ENCODE measurements at regions not wholly inside any gene's neighbourhood (a gene's known extent, or its start where the extent isn't known, plus 50 kb on each side); places are given as distances from the start of the nearest gene placed in this dataset.
A peak's percentile ranks its signal among the peaks of the same experiment; 100 is the strongest.

- DNase-seq (ENCODE audit: low spot score): no peak
Observed at GRCh38 chr15:69789648-69790393, 307.9 kb downstream of the TLE3 start.

GRCh38 chr15:69790632-69791031, 307.1 kb downstream of the TLE3 start:
- DNase-seq (ENCODE audit: low spot score): no peak

GRCh38 chr15:69792823-69793222, 304.9 kb downstream of the TLE3 start:
- DNase-seq (ENCODE audit: low spot score): no peak

- DNase-seq (ENCODE audit: low spot score): no peak
Observed at GRCh38 chr15:69793431-69793780, 304.3 kb downstream of the TLE3 start.

- DNase-seq (ENCODE audit: low spot score): no peak
Observed at GRCh38 chr15:69793781-69794451, 303.8 kb downstream of the TLE3 start.

- DNase-seq (ENCODE audit: low spot score): peak; percentile 75
Observed at GRCh38 chr15:69794645-69795469, 302.9 kb downstream of the TLE3 start.

GRCh38 chr15:69795601-69796000, 302.1 kb downstream of the TLE3 start:
- no peak for DNase-seq (ENCODE audit: low spot score)

- DNase-seq (ENCODE audit: low spot score): no peak
Observed at GRCh38 chr15:69797051-69797595, 300.6 kb downstream of the TLE3 start.

- no peak for DNase-seq (ENCODE audit: low spot score)
Observed at GRCh38 chr15:69797615-69798014, 300.1 kb downstream of the TLE3 start.

GRCh38 chr15:69798481-69799250, 299.1 kb downstream of the TLE3 start:
- DNase-seq (ENCODE audit: low spot score): no peak

- DNase-seq (ENCODE audit: low spot score): no peak
Observed at GRCh38 chr15:69801144-69801543, 296.6 kb downstream of the TLE3 start.

- DNase-seq (ENCODE audit: low spot score): no peak
Observed at GRCh38 chr15:69802432-69802831, 295.3 kb downstream of the TLE3 start.

GRCh38 chr15:69804786-69805185, 292.9 kb downstream of the TLE3 start:
- DNase-seq (ENCODE audit: low spot score): no peak

- no peak for DNase-seq (ENCODE audit: low spot score)
Observed at GRCh38 chr15:69805248-69805953, 292.3 kb downstream of the TLE3 start.

GRCh38 chr15:69806287-69806915, 291.3 kb downstream of the TLE3 start:
- DNase-seq (ENCODE audit: low spot score): no peak

- DNase-seq (ENCODE audit: low spot score): no peak
Observed at GRCh38 chr15:69807721-69808120, 290.0 kb downstream of the TLE3 start.

- DNase-seq (ENCODE audit: low spot score): no peak
Observed at GRCh38 chr15:69808756-69809155, 289.0 kb downstream of the TLE3 start.

GRCh38 chr15:69809421-69809820, 288.3 kb downstream of the TLE3 start:
- DNase-seq (ENCODE audit: low spot score): no peak

- no peak for DNase-seq (ENCODE audit: low spot score)
Observed at GRCh38 chr15:69810431-69811354, 287.0 kb downstream of the TLE3 start.

Measured in umbilical cord (tissue), 1 donor.